SK-N-MC (cell line): ENCODE measurements at regions not wholly inside any gene's neighbourhood (a gene's known extent, or its start where the extent isn't known, plus 50 kb on each side); places are given as distances from the start of the nearest gene placed in this dataset.

ENCODE experiments used
- EZH2 ChIP-seq: fragments of 200-600 bp; sonication (generic); IDR thresholded peaks from one replicate; pipeline ENCODE4 v1.6.1; 2017; ENCODE audit warnings: antibody characterized with exemption
- FOXP2 ChIP-seq: optimal IDR thresholded peaks from 2 replicates; pipeline ENCODE3; 2011; ENCODE audit warnings: mild to moderate bottlenecking, moderate library complexity; ENCODE audit not compliant: insufficient read depth; ENCODE audit errors: extremely low read length, control extremely low read depth
- POLR2AphosphoS5 ChIP-seq: IDR thresholded peaks from 2 replicates; pipeline ENCODE4 v1.6.1; 2012; ENCODE audit warnings: mild to moderate bottlenecking, low read depth, low read length, borderline replicate concordance

GRCh38 chr4:31107362-31107761, 387.2 kb downstream of the PCDH7 start:
- TF ChIP-seq EZH2 (no peak), POLR2AphosphoS5 (no peak), FOXP2 (no peak)
